ENCODE measurements at regions not wholly inside any gene's neighbourhood (a gene's known extent, or its start where the extent isn't known, plus 50 kb on each side); places are given as distances from the start of the nearest gene placed in this dataset.

DNA sequence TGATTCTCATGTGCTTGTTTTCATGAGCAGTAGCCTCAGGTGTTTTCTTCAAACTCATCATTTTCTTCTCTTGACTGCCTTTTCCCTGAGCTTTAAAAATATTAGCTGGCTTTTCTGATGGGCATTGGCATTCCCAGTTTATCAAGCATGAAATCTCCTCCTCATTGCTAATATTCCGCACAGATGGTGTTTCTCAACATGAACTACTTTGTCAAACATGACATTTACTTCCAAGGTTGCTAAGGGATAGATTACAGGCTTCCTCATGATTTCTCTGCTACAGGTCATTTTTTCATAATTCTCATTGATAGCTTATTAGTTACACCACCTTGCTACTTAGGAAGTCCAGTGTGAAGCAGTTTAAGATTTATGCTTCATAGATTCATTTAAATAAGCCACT, 1116.9 kb upstream of the CNTNAP5 start (continued):
- TF ChIP-seq POLR2AphosphoS5 (IDR thresholded peaks at IDR 0.05; ENCODE audit: low read depth, low read length), result no peak
- TF ChIP-seq, protein P1, sequence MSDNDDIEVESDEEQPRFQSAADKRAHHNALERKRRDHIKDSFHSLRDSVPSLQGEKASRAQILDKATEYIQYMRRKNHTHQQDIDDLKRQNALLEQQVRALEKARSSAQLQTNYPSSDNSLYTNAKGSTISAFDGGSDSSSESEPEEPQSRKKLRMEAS (IDR thresholded peaks at IDR 0.05), result no peak
